ENCODE measurements at regions not wholly inside any gene's neighbourhood (a gene's known extent, or its start where the extent isn't known, plus 50 kb on each side); places are given as distances from the start of the nearest gene placed in this dataset.
A peak's percentile ranks its signal among the peaks of the same experiment; 100 is the strongest.

DNA sequence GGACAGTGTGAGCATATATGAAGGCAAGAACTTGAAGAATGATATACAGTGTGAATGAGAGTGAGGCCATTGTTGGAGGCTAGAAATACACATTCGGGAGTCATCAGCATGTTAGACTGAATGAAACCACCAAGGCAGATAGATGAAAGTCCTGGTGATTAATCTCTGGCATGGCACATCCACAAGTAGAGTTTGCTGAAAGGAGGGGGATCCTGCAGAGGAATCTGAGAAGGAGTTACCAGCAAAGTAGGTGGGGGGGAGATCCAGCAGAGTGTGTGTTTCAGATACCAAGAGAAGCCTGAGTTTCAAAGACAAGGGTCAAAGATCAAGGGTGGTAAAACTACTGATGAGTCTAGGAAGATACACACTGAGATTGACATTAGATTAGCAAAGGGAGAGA, 426.7 kb upstream of the DCN start:
- DNase-seq, result no peak

- DNase-seq, result no peak
Measured at GRCh38 chr12:91608542-91608941, 425.9 kb upstream of the DCN start.

DNA sequence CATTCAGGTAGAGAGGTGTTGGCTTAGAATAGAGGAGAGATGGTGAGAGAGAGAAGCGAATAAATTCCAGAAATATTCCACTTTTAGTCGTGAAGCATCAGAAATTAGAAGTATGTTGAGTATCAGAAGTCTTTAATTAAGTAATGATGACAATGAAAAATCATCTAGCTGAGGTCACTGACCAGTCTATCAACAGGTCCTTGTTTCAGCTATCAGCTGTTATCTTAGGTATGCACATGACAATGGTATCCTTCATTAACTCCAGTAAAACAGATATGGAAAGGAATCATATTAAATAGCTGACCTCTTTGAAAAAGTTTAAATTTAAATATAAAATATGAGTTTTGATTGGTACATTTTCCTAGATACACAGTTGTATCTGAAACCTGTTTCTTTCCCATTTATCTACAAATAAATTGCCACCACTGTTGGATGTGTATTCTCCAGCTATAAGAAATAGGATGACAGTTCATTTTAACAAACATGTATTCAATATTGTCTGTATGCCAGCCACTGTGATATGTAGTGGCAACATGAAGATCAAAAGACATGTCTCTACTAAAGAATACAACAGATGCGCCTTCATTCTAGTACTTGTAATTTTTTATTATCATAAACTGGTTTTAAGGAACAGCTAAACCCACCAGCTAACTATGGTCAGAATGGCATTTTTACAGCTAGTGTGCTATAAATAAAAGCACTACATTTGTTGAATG, 424.2 kb upstream of the DCN start:
- DNase-seq, result no peak

DNA sequence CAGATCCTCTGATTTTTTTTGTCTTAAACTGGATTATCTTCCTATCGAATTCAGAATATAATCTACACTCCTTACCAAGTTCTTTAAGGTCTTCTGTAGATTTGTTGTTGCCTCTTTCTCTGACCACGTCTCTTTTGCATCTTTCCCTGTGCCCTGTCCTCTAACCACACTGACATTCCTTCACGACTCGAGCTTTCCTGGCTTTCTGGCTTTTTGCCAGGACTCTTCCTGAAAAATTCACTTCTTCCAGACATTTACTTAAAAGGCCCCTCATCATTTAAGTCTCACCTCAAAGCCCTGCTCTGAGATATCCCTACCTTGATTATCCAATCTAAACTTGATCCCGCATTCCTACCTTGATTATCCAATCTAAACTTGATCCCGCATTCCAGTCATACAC, 422.3 kb upstream of the DCN start:
- no peak for DNase-seq

DNA sequence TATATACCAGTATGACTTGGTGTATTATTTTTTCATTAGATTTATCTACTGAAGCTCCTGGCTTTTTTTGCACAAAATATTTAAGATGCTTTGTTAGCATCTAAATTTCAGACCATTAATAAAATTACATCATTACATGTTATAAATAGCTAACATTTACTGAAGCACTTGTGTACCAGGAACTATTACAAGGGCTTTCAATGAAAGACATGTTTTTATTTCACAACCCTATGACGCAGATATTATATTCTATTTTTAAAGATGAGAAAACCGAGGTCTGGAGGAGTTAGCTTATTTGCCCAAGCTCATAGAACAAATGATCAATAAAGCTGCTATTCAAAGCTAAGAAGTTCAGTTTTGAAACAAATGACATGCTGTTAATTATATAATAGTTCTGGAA, 420.4 kb upstream of the DCN start:
- no peak for DNase-seq

- no peak for DNase-seq
Measured at GRCh38 chr12:91601054-91601453, 418.4 kb upstream of the DCN start.

DNA sequence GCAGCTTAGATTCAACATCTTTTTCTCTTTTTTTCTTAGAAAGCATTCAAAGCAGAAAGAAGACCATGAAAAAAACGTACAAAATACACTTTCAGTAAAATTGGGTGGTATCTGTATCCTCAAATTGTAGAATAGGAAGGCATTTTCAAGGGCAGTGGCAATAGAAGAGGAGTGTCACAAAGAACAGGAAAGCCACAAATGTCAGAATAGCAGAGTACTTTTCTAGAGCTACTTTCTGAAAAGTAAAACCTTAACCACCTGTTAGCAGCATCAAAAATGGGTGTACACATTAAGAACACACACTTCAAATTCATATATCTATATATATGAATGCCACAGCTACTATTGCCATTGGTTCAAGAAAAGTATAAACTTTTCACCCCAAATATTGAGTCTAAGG, 412.1 kb upstream of the DCN start:
- no peak for DNase-seq

DNA sequence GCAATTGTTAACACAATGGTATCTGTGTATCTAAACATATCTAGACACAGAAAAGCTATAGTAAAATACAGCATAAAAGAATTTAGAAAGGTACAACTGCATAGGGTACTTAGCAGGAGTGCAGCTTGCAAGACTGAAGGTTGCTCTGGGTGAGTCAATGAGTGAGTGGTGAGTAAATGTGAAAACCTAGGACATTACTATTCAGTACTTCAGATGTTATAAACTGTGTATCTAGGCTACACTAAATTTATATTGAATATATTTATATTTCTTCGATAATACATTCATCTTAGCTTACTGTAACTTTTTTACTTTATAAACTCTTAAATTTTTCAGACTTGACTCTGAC, 409.0 kb upstream of the DCN start:
- no peak for DNase-seq

DNA sequence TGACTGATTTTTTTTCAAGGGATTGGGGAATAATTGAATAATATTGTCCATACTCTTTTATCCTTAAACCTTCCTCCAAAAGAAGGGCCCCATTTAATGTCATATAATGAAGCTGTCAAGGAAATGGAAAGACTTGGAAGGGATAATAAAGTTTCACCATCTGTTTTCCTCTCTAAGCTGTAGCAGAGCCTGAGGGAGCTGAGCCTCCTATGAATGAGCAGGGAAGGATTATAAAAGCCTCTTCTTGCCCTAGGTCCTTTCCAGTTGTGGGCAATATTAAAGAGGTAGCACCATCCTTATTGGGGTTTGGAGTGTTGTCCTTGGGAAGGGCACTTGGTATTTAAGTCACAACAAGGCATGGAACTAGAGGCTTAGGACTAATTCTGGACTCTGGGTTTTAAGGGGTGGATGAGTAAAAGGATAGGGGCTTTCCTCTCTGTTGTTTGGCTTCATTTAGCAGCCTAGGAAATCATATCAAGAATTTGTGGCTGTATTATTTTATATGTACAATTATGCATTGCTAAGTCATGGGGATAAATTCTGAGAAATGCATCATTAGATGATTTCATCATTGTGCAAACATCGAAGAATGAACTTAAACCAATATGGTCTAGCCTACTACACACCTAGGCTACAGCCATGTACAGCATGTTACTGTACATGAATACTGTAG, 408.5 kb upstream of the DCN start:
- DNase-seq, result no peak

DNA sequence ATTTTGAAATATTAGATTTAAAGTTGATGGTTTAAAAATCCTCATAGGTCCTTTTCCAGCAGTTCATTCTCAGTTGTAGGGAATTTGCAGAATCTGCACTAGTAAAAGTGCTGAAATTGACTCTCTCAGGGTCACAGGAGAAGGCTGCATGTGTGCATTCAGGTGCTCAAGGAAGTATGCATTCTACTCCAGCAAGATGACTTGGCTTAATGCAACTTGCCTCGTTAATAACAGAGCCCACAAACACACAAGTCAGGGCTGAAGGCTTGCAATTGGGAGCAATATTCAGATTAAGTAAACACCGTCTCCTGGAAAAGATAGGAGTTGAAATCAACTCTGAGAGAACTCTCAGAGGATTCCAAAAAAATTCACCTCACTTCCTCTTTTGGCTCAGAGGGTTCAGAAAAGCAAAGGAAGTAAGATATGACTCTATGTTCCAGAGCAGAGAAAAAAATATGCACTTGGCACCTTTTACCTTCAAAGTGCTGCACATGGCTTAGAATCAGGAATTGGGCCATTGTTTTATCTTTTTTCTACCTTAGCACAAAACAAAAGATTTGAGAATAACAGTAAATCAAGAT, 406.3 kb upstream of the DCN start:
- DNase-seq, result no peak

GRCh38 chr12:91586015-91586414, 403.4 kb upstream of the DCN start:
- no peak for DNase-seq

DNA sequence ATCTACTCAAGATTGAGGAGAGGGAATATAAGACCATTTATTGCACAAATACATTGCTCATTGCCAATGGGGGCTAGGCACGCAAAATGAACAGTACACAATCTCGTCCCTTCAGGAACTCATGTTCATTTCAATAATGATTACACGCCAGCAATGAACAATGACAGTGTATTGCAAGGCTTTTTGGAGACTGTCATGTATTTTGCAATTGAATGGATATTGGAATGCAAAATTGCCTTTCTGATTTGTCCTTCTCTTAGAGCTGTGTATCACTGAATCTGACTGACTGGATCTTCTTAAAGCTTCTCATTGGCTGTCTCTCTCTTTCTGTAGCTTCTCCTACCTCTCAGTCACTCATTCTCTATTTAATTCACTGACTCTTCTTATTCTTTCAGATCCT, 400.2 kb upstream of the DCN start:
- DNase-seq, result no peak

DNA sequence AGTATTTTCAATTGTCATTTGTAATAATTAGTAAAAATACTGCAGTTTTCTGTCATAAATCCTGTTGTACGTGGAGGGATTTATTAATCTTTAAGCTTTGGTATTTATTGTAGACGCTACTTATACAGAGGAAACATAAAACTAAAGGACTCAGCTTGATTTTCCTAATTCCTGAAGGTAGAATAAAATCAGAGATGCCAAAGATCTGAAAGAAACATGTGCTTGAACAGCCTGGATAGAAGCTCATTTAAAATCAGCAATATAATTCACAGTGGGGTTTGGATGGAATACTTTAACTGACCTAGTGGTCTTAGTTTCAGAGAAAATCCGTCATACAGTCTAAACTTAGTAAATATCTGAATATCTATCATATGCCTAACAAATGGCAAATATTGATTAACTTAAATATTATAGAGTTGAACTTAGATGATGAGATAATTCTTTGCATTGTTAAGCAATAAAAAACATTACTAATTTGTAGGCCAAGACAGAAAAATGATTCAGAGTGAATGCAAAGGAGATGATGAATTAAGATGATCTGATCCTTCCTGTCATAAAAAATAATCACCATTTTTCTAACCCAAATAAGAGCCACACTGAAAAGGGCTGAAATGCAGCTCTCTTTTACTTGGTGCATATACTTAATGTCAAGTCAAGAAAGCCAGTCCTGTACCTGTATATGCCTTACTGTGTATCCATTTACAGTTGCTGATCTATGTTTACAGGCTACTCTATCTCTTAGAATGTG, 397.1 kb upstream of the DCN start:
- DNase-seq, result no peak

DNA sequence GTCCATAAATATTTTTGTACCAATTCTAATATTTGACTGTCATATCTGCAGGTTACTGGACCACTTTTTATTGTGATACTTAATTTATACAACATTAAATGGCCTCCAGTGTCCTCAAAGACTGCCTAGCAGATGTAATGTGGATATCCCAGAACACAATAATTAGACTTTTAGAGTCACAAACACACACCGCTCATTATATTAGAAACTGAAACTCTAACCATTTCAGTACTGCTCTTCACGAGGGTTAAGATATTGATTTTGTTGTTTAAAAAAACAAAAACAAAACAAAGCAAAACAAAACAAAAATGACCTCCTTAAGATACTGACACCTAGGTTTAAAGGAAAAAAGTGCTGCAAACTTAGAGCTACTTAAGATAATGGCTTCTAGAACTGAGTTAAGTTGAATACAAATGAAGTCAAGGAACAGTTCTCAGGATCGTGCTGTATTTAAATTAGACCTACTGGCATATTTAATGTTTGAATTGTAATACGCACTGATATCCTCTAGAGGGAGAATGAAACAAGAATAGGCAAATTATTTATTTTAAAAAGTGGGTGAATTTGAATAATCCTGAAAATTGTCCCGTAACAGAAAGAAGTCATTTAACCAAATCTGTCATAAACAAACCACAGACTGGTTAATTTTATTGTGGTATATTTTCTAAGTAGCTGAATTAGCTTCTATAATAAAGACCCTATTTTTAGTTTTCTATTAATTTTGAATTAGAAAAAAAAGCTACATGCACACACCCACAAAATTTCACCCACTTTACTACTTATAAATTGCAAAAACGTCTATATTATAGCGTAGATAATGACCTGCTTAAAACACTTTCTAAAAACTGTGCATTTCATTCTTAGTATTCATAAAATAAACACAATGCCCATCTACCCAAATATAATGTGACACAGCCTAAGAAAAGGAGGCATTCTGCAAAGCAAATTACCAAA, 395.2 kb upstream of the DCN start:
- peak; percentile 61 to 64 for DNase-seq

DNA sequence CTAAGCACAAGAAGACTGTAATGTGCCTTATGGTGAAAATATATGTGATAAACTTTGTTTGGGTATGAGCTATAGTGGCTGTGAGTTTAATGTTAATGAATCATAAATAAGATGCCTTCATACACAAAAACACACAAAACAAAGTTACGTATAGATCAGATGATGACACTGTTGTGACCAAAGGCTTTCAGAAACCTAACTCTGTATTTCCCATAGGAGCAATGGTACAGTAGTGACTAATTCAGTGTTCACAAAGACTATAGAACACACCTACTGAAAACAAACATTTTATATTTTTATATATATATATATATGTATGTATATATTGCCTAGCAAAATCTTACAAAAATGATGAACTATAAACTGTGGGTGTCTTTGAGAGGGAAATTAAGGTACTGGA, 393.8 kb upstream of the DCN start:
- DNase-seq, result no peak

DNA sequence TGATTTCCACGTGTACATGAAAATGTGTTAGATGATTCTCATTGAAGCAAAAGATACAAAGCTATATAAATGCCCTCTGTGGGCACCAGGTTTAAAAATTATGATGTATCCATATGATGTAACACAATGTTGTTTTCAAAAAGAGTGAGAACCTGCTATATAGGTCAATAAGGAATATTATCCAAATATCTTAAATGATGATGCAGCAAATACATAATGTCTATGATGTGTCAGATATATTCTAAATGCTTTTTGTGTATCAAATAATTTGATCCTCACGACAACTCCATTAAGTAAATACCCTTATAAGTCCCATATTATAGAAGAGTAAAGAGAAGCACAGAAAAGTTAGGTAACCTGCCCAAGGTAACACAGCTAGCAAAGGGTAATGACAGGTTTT, 393.0 kb upstream of the DCN start:
- DNase-seq, result no peak

GRCh38 chr12:91574975-91575374, 392.4 kb upstream of the DCN start:
- no peak for DNase-seq

DNA sequence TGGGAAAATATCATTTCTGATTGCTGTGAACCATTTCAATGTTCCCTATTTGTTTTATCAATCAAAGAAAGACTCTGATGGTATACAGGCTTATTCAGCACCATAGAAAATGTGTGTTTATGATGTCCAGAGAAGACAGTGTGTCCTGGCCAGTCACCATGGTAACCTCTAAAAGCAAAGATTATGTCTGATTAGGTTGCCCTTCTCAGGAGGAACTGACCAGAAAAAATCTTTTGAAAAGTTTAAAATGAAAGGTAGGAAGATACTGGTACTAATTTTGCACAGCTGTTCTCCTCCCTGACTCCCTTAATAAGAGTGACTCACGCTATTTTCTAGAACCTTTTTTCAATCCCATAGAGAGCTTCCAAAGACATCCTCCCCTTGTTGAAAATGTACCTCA, 391.8 kb upstream of the DCN start:
- no peak for DNase-seq

- DNase-seq, result no peak
Measured at GRCh38 chr12:91572869-91573268, 390.3 kb upstream of the DCN start.

- no peak for DNase-seq
Measured at GRCh38 chr12:91567100-91567485, 384.5 kb upstream of the DCN start.

GRCh38 chr12:91566328-91567099, 383.9 kb upstream of the DCN start:
- DNase-seq, result no peak

GRCh38 chr12:91565846-91566245, 383.2 kb upstream of the DCN start:
- DNase-seq, result no peak

Data from AML-193 (cell line).